ENCODE measurements at regions not wholly inside any gene's neighbourhood (a gene's known extent, or its start where the extent isn't known, plus 50 kb on each side); places are given as distances from the start of the nearest gene placed in this dataset.
"Not testable (repeated sequence)": the region's sequence is repeated elsewhere in the genome, so short reads cannot be mapped to it uniquely, and the experiment has no call there.

DNA sequence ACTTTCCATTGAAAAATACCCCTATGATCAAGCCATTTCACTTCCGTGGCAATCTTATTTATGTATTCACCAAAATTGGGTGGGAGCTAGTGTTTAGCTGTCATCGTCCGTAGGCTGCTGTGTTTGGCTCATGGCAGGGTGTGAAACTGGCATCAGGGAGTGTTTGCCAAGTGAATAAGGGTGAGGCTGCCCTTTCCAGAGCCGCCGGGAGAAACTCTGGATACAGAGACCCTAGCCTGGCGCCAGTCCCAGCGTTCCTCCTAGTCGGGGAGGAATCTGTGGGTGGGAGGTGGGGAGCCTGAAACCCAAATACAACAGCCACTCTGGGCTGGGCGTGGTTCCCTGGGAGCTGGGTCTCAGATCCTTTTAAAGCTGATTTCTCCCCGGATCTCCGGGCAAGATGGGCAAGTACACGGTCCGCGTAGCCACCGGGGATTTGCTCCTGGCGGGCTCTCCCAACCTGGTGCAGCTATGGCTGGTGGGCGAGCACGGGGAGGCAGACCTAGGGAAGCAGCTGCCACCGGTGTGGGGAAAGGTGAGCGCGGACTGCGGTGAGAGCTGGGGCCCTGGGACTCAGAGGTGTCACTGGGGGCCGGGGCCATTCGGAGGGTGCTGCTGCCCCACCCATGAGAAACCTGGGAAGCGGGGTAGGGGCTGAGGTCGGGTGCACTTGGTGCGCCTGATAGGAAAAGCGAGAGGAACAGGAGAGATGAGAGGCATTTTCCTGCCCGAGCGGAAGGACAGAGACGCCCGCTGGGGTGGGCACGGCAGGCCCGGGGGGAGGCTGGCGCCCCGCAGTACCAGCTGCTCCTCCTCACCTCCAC is 62.1 kb upstream of the TEKT1 start:
- DNase-seq: no peak

DNA sequence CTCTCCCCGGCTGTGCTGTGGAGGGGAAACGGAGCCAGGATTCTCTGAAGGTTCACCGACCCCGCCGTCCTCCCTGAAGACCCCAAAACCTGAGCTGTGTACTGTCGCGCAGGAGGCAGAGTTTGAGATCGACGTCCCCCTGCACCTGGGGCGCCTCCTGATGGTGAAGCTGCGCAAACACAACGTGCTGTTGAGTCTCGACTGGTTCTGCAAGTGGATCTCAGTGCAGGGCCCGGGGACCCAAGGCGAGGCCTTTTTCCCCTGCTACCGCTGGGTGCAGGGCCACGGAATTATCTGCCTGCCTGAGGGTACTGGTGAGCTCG is 62.6 kb upstream of the TEKT1 start:
- no peak for DNase-seq

- DNase-seq: no peak
These were observed 69.6 kb upstream of the TEKT1 start for GRCh38 chr17:6901086-6901485.

DNA sequence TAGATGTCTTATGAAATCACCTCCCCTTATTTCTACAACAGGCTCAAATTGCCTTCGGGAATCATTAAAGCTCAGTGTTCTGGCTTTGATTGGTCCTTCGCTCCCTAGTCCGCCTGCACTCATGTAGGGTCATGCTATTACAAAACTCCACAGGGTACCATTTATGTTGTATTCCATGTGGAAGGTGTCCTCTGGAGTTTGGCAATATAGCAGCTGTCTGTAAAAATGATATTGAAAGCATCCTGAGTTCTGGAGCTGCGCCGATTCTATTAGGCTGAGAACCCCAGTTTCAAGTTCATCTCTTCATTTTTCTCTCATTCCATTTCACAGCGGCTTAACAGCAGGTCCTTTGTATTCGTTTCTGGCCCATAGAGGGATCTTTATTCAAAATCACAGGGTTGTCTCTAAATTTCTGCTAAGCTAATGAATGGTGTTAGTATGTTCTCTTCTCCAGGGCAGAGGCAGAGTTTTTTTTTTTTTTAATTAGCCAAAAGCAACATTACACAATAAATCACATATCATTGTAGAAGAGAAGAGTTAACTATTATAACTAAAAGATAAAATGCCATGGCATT is 71.9 kb upstream of the TEKT1 start:
- DNase-seq: no peak

GRCh38 chr17:6908807-6909206 is 77.3 kb upstream of the TEKT1 start:
- no peak for DNase-seq

GRCh38 chr17:6910987-6911603 is 79.6 kb upstream of the TEKT1 start:
- no peak for DNase-seq

GRCh38 chr17:6912110-6913051 is 80.9 kb upstream of the TEKT1 start:
- DNase-seq: no peak

DNA sequence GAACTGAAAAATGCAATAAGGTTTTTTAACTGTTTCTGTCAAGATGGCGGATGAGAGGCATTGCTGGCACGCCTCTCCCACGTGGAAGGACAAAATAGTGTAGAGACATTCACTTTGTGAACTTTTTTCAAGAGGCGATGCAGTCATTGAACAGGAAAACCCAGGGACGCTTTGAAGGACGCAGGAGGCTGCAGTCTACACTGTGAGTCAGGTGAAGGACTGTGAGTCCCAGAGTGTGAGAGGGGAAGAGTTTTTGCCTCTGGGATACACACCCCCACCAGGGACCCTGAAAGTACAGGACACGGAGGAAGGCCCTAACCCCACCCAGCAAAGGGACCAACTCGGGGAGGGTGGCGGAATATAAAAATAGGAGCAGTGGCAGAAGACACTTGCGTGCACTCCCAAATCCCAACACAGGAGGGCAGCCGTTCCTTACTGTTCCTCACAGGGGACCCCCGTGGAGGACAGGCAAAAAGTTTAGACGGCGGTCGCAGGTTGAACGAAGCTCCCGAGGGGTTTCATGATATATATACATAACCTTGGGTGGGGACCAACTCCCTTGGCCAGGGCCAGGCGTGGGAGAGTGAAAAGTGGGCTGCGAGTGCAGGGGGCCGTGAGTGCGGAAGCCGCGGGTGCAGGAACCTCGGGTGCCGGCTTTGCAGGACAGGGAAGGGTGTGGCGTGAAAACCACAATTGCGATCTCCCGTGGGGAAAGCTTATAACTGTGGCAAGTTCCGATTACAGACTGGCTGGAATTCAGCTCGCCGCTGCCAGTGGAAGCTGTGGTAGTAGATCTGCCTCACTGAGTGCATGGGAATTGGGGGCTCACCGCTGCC is 82.0 kb upstream of the ALOX12 start:
- DNase-seq: no peak

DNA sequence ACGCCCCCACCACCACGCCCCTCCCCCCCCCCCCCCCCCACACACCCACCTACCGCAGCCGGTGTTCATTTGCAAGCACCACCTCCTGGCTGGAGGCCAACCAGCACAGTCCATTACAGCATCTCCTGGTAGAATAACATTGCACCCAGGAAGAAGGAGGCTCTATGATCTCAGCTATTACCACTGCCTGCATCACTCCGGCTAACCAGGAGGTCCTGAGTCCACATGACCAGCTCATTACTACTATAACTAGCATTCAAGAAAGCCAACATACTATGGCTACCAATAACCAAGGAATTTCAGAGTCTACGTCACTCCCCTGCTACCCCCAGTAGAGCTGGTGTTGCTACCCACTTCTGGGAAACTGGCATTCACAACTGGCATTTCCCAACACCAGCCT is 81.1 kb upstream of the ALOX12 start:
- no peak for DNase-seq

DNA sequence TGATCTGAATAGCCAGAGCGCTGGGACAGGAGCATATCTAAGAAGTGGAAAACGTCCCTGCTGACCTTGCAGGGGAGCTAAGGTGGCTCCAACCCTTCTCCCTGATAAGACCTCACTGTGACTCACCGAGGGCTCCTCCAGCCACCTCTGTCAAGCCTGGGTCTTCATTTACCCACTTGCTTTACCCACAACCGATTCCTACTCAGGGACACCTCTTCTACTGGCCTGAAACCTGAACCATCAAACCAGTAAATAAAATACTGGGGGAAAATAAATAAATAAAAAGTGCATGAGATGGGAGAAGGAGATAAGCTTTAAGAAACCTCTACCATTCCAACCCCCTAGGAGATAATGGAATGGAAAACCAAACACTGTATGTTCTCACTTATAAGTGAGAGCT is 80.2 kb upstream of the ALOX12 start:
- no peak for DNase-seq

- DNase-seq: no peak
These were observed 76.7 kb upstream of the ALOX12 start for GRCh38 chr17:6919158-6919557.

DNA sequence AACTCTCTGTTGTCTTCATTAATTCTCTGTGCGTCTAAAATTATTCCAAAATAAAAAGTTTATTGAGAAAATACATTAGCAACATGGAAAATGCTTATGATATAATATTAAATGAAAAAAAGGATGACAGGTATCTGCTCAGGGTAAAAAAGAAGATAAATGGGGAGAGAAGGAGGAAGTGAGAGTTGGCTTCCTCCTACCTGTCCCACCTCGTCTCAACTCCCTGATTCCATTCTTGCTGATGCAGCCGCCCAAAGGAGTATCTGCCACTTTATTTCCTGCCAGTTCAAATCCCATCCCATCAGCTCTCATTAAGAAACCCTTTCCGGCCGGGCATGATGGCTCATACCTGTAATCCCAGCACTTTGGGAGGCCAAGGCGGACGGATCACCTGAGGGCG is 72.5 kb upstream of the ALOX12 start:
- DNase-seq: no peak

- DNase-seq: no peak
These were observed 71.6 kb upstream of the ALOX12 start for GRCh38 chr17:6924208-6924607.

DNA sequence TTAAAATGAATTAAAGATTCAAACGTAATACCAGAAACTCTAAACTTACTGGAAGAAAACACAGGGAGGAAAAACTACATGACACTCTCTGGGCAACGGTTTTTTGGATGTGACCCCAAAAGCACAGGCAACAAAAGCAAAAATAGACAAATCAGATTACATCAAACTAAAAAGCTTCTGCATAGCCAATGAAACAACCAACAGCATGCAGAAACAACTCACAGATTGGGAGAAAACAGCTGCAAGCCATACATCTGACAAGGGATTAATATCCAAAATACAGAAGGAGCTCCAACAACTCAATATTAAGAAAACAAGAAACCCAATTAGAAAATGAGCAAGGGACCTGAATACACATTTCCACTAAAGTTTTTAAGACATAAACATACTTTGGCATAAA is 69.2 kb upstream of the ALOX12 start:
- no peak for DNase-seq

DNA sequence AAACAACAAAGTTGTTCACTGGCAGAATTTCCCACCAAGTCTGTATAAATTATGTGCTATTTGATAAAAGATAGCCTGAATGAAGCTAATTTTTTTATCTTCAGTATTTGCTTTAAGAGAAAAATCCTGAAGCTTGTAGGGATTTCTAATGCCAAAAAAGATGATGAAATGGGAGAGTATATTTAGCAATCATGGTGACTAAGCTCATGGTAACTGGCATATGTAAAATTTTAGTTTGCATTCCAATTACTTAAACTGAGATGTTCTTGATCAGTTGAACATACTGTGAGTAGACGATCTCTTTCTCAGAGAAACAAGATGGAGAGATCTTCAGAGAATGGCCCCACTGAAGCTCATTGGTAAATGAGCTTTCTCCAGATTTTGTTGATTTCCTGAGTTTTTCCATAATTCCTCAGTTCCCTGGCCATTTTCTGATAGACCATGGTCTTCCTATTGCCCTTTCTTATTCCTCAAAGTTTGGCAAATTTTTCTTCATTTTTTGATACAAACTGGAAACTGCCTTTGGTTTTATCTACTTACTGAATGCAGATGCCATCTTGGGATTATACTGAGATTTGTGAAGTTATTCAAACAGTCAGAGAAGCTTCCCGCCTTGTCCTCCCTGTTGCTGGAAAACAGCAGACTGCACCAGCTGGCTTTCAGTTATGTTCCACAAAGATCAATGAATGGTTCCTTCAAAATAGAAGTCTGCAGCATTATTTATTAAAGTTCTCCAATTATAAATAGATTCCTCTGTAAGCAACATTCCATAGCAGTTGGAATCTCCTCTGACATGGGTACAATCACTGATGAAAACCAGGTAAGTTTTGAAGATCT is 68.3 kb upstream of the ALOX12 start:
- DNase-seq: no peak

GRCh38 chr17:6928193-6928592 is 67.7 kb upstream of the ALOX12 start:
- no peak for DNase-seq

- DNase-seq: no peak
These were observed 65.1 kb upstream of the ALOX12 start for GRCh38 chr17:6930749-6931148.

DNA sequence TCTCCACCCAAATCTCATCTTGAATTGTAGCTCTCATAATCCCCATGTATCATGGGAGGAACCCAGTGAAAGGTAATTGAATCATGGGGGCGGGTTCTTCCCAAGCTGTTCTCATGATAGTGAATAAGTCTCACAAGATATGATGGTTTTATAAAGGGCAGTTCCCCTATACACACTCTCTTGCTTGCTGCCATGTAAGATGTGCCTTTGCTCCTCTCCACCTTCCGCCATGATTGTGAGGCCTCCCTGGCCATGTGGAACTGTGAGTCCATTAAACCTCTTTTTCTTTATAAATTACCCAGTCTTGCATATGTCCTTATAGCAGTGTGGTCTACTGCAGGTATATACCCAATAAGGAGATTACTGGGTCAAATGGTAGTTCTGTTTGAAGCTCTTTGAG is 61.3 kb upstream of the ALOX12 start:
- not testable (repeated sequence) for DNase-seq

- DNase-seq: no peak
These were observed 59.4 kb upstream of the ALOX12 start for GRCh38 chr17:6936370-6937028.

GRCh38 chr17:6938637-6939036 is 57.2 kb upstream of the ALOX12 start:
- no peak for DNase-seq

GRCh38 chr17:6940186-6940649 is 55.6 kb upstream of the ALOX12 start:
- peak; percentile 38 for DNase-seq

All from NCI-H2029 (cell line).